ENCODE measurements at regions not wholly inside any gene's neighbourhood (a gene's known extent, or its start where the extent isn't known, plus 50 kb on each side); places are given as distances from the start of the nearest gene placed in this dataset.
"Not testable (repeated sequence)": the region's sequence is repeated elsewhere in the genome, so short reads cannot be mapped to it uniquely, and the experiment has no call there.

DNA sequence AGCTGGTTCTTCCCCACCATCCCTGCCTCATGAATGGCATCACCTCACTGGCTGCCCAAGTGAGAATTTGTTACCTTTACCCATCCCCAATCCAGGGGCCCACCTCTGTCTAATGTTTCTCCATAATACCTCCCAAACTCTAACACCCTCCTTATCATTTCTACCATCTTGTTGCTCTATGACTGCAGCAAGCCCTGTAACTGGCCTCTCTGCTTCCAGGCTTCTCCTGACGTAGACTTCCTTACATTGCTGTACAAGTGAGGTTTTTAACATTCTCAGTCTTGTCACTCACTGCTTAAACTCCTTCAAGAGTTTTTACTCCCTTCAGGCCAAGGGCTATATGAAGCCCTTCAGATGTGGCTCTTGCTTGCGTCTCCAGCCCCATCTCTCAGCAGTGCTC is 53.5 kb upstream of the KIF2A start:
- H3K27me3 Mint-ChIP-seq (ENCODE audit: low read depth); H3K36me3 Mint-ChIP-seq (ENCODE audit: low read depth); H3K27ac Mint-ChIP-seq; H3K4me3 Mint-ChIP-seq; H3K9me3 Mint-ChIP-seq: not testable (repeated sequence)
- peaks cover 22% of the 10 kb centered on the region for H3K4me1 Mint-ChIP-seq (ENCODE audit: low read depth)

DNA sequence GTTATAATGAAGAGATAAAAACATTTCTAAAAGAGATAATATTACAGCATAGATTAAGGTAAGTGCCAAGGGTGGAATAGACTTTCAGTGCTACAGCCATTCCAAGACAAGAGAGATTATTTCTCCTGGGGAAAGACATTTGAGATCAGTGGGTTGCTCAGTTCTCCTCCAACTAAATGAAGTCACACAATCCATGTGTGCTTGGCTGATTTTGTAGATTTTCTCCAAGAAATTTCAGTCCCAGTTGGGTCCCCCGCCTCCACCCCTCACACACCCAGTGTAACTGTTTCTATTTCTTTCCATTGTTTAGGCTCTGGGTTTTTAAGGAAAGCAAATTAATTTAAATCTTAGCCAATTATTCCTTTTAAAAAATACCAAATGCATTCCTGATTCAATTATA is 50.5 kb upstream of the KIF2A start:
- not testable (repeated sequence) for H3K4me3 Mint-ChIP-seq; H3K27me3 Mint-ChIP-seq (ENCODE audit: low read depth); H3K27ac Mint-ChIP-seq; H3K36me3 Mint-ChIP-seq (ENCODE audit: low read depth)
- H3K4me1 Mint-ChIP-seq (ENCODE audit: low read depth): peaks cover 34% of the 10 kb centered on the region
- H3K9me3 Mint-ChIP-seq: peaks cover 13% of the 10 kb centered on the region

DNA sequence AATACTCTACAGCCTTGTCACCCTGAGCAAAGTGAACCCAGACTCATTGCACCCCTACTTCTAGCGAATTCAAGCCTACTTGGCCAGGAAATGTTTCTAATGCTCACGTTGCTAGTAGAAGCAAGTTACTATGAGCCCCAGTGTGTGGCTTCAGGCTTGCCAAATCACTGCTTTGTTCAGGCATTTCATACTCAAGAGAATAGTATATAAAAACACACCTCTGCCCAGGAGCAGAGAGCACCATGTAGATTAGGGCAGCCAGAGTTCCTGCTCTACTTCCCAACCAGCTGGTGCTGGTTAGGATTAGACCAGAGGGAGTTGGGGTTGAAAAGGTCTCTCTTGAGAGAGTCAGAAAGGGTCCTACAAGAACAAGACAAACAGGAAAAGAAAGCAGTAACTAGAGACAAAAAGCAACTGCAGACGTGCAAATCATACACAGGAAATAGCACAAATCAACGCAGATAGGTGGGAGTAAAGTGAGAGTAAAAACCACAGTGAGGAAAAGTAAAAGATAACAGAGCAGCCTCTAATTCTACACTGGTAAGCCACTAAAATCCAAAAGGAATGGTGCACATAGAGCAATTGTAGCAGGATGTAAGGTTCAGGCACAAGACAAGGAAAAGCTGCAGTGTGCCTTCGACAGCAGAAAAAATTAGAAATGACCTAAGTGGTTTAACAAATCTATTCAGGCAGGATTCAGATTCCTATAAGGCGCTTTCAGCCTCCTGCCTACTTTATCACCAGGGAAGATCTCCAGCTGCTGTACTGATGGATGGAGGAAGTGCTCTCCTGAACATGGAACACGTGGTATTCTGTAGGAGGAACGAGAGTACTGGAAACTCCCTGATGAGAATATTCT is 49.6 kb upstream of the KIF2A start:
- Mint-ChIP-seq H3K27me3 (ENCODE audit: low read depth) (no peaks in the 10 kb centered on the region), H3K4me1 (ENCODE audit: low read depth) (peaks cover 42% of the 10 kb centered on the region), H3K27ac (peak overlapping the region; percentile 62), H3K36me3 (ENCODE audit: low read depth) (peaks cover 4% of the 10 kb centered on the region), H3K4me3 (peak overlapping the region; percentile 49), H3K9me3 (peaks cover 13% of the 10 kb centered on the region)
